HEK293 (cell line): ENCODE measurements at regions not wholly inside any gene's neighbourhood (a gene's known extent, or its start where the extent isn't known, plus 50 kb on each side); places are given as distances from the start of the nearest gene placed in this dataset.

ENCODE experiments used
- CTCF ChIP-seq: fragments of 450-650 bp; formaldehyde crosslinking; IDR thresholded peaks from 2 replicates; pipeline ENCODE4 v1.5.1; 2016; ENCODE audit warnings: missing biosample characterization, missing genetic modification characterization
- SP3 ChIP-seq: fragments of 450-650 bp; formaldehyde crosslinking; IDR thresholded peaks from 2 replicates; pipeline ENCODE4 v1.5.1; 2016; ENCODE audit warnings: missing biosample characterization, missing genetic modification characterization
- ZBTB7A ChIP-seq: fragments of 450-650 bp; formaldehyde crosslinking; IDR thresholded peaks from 2 replicates; pipeline ENCODE4 v1.5.1; 2016; ENCODE audit warnings: low read depth, missing biosample characterization, missing genetic modification characterization
- ZNF121 ChIP-seq: fragments of 450-650 bp; formaldehyde crosslinking; IDR thresholded peaks from 2 replicates; pipeline ENCODE4 v1.5.1; 2016; ENCODE audit warnings: missing biosample characterization, missing genetic modification characterization
- ZNF292 ChIP-seq: fragments of 450-650 bp; formaldehyde crosslinking; IDR thresholded peaks from 2 replicates; pipeline ENCODE4 v1.5.1; 2016; ENCODE audit warnings: low read depth, missing biosample characterization, missing genetic modification characterization, borderline replicate concordance
- ZNF302 ChIP-seq: fragments of 450-650 bp; formaldehyde crosslinking; IDR thresholded peaks from 2 replicates; pipeline ENCODE4 v1.5.1; 2016; ENCODE audit warnings: missing biosample characterization, missing genetic modification characterization, low read depth
- TF ChIP-seq, protein P1 (sequence below): fragments of 450-650 bp; formaldehyde crosslinking; IDR thresholded peaks from 2 replicates; pipeline ENCODE4 v1.5.1; 2016; ENCODE audit warnings: missing biosample characterization, missing genetic modification characterization
- TF ChIP-seq, protein P2 (sequence below): fragments of 450-650 bp; formaldehyde crosslinking; conservative IDR thresholded peaks from 2 replicates; pipeline ENCODE4 v1.5.1; 2016; ENCODE audit warnings: low read depth, missing biosample characterization, missing genetic modification characterization
- TF ChIP-seq, protein P3 (sequence below): fragments of 450-650 bp; formaldehyde crosslinking; IDR thresholded peaks from 2 replicates; pipeline ENCODE4 v1.5.1; 2016; ENCODE audit warnings: missing biosample characterization, missing genetic modification characterization

DNA sequence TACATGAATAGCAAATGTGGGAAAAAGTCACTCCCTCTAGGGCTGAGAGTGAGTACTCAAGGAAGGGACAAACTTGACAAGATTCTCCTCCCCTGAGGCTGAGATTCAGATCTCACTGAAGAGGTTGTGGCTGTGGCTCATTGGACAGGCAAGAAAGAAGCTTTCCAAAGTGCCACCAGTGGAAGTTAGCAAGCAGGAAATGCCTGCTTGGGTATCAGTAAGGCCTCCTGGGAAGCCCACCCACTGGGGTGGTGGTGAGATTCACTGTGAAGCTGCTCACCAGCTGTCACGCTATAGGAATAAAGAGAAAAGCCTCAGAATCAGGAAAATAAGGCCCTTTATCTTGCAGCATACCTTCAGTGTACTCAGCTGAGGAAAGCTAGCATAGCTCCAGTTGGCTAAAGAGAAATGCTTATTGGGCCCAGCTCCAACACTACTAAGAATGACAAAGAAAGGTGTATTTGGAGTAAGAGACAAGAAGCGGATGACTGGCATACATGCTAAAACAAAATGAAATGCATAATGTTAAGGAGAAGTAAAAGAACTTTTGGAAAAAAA lies 274.4 kb upstream of the TOM1L1 start:
- no peak for TF ChIP-seq ZNF292 (tag by site-specific recombination)
- TF ChIP-seq ZNF121 (tag by site-specific recombination): no peak
- TF ChIP-seq, protein P1, sequence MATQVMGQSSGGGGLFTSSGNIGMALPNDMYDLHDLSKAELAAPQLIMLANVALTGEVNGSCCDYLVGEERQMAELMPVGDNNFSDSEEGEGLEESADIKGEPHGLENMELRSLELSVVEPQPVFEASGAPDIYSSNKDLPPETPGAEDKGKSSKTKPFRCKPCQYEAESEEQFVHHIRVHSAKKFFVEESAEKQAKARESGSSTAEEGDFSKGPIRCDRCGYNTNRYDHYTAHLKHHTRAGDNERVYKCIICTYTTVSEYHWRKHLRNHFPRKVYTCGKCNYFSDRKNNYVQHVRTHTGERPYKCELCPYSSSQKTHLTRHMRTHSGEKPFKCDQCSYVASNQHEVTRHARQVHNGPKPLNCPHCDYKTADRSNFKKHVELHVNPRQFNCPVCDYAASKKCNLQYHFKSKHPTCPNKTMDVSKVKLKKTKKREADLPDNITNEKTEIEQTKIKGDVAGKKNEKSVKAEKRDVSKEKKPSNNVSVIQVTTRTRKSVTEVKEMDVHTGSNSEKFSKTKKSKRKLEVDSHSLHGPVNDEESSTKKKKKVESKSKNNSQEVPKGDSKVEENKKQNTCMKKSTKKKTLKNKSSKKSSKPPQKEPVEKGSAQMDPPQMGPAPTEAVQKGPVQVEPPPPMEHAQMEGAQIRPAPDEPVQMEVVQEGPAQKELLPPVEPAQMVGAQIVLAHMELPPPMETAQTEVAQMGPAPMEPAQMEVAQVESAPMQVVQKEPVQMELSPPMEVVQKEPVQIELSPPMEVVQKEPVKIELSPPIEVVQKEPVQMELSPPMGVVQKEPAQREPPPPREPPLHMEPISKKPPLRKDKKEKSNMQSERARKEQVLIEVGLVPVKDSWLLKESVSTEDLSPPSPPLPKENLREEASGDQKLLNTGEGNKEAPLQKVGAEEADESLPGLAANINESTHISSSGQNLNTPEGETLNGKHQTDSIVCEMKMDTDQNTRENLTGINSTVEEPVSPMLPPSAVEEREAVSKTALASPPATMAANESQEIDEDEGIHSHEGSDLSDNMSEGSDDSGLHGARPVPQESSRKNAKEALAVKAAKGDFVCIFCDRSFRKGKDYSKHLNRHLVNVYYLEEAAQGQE (tag by site-specific recombination): no peak
- TF ChIP-seq CTCF: no peak
- no peak for TF ChIP-seq SP3 (tag by site-specific recombination)
- TF ChIP-seq ZNF302 (tag by site-specific recombination): no peak
- TF ChIP-seq, protein P2, sequence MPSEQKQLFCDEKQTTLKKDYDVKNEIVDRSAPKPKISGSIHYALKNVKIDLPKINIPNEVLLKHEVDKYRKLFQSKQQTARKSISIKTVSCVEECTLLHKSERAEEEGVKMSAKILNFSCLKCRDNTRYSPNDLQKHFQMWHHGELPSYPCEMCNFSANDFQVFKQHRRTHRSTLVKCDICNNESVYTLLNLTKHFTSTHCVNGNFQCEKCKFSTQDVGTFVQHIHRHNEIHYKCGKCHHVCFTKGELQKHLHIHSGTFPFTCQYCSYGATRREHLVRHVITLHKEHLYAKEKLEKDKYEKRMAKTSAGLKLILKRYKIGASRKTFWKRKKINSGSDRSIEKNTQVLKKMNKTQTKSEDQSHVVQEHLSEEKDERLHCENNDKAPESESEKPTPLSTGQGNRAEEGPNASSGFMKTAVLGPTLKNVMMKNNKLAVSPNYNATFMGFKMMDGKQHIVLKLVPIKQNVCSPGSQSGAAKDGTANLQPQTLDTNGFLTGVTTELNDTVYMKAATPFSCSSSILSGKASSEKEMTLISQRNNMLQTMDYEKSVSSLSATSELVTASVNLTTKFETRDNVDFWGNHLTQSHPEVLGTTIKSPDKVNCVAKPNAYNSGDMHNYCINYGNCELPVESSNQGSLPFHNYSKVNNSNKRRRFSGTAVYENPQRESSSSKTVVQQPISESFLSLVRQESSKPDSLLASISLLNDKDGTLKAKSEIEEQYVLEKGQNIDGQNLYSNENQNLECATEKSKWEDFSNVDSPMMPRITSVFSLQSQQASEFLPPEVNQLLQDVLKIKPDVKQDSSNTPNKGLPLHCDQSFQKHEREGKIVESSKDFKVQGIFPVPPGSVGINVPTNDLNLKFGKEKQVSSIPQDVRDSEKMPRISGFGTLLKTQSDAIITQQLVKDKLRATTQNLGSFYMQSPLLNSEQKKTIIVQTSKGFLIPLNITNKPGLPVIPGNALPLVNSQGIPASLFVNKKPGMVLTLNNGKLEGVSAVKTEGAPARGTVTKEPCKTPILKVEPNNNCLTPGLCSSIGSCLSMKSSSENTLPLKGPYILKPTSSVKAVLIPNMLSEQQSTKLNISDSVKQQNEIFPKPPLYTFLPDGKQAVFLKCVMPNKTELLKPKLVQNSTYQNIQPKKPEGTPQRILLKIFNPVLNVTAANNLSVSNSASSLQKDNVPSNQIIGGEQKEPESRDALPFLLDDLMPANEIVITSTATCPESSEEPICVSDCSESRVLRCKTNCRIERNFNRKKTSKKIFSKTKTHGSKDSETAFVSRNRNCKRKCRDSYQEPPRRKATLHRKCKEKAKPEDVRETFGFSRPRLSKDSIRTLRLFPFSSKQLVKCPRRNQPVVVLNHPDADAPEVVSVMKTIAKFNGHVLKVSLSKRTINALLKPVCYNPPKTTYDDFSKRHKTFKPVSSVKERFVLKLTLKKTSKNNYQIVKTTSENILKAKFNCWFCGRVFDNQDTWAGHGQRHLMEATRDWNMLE (tag by site-specific recombination): no peak
- no peak for TF ChIP-seq ZBTB7A (tag by site-specific recombination)
- TF ChIP-seq, protein P3, sequence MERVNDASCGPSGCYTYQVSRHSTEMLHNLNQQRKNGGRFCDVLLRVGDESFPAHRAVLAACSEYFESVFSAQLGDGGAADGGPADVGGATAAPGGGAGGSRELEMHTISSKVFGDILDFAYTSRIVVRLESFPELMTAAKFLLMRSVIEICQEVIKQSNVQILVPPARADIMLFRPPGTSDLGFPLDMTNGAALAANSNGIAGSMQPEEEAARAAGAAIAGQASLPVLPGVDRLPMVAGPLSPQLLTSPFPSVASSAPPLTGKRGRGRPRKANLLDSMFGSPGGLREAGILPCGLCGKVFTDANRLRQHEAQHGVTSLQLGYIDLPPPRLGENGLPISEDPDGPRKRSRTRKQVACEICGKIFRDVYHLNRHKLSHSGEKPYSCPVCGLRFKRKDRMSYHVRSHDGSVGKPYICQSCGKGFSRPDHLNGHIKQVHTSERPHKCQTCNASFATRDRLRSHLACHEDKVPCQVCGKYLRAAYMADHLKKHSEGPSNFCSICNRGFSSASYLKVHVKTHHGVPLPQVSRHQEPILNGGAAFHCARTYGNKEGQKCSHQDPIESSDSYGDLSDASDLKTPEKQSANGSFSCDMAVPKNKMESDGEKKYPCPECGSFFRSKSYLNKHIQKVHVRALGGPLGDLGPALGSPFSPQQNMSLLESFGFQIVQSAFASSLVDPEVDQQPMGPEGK (tag by site-specific recombination): no peak
